ENCODE measurements at regions not wholly inside any gene's neighbourhood (a gene's known extent, or its start where the extent isn't known, plus 50 kb on each side); places are given as distances from the start of the nearest gene placed in this dataset.

- no peak for DNase-seq
Observed at GRCh38 chr15:97045666-97046421, 715.3 kb downstream of the NR2F2 start.

- no peak for DNase-seq
Observed at GRCh38 chr15:97052513-97052912, 722.0 kb downstream of the NR2F2 start.

GRCh38 chr15:97053635-97054034 lies 723.1 kb downstream of the NR2F2 start:
- DNase-seq, result no peak

GRCh38 chr15:97057503-97057902 lies 727.0 kb downstream of the NR2F2 start:
- DNase-seq, result no peak

GRCh38 chr15:97059281-97059680 lies 728.8 kb downstream of the NR2F2 start:
- no peak for DNase-seq

GRCh38 chr15:97061392-97061791 lies 730.9 kb downstream of the NR2F2 start:
- DNase-seq, result no peak

GRCh38 chr15:97071668-97072067 lies 741.2 kb downstream of the NR2F2 start:
- no peak for DNase-seq

- no peak for DNase-seq
Observed at GRCh38 chr15:97072545-97072944, 742.0 kb downstream of the NR2F2 start.

DNA sequence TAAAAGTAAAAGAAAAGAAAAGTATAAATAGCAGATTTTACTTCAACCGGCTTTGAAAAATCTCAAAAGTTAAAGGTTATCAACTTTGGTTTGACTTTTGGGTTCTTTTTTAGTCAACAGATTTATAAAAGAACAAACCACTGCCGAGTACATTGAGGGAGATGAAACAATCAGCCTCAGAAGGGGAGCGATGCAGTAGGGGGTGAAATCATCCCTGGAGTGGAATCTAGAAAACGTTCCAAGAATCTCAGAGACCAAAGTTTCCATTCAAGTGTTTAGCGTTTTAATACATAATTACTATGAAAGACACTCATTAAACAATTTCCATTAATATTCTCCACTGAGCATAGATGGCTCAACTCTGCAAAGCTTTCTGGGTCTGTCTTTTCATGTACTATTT lies 745.5 kb downstream of the NR2F2 start:
- DNase-seq, result no peak

DNA sequence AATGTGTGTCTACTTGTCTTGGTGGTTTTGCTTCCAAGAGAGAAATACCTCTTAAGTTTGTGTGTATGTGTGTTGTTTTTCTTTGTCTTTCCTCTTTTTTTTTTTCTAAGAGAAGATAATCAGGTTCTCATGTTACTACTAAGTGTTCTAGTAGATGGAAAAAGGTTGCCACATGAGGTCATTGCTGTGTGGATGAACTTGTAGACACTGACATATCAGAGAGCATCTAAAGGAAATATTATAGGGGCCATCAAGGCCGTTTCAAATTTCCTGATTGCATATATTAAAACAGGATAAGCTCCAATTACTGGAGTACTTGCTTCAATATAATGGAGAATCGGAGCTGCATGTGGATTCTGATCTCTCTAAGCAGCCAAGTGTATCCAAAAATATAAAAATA lies 747.5 kb downstream of the NR2F2 start:
- DNase-seq, result no peak

DNA sequence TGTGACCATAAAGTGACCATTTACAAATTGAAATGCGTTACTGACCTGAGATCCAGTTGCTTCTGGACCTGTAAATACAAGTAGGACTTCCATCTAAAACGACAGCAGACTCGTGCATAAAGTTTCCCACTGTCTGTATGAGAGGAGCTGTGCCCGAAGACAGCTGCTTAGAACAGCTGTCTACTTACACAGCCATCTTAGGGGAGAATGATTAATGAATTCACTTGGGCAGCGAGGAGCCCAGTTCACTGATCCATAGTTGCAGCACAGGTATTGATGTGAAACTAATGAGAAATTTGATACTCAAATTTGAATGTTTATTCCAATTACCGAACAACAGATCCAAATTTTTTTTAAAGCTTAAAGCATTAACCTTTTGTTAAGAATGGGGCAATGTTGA lies 748.1 kb downstream of the NR2F2 start:
- no peak for DNase-seq

DNA sequence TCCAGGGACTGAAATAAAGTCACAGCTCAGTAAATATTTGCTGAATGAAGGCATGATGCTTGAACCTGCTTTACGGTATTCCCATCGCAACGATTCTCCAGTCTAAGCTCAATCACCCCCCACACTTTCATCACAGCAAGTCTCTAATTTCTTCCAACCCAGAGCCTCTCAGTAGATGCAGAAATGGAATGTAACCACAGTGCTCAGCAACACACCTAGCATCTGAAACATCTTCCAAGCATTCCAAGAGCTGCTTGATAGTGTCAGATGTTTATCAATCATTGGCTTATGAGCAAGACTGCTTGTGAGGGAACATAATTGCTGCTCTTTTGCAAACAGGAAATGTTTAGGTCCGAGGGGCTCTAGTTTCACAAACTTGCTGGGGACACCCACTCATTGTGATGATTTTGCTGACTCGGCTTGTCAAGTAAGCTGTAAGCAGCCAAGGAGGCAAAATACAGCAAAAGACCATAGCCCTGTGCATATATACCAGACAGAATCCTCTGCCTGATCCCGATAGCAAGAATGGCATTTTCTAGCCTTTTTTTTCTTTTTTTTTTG lies 751.2 kb downstream of the NR2F2 start:
- DNase-seq, result no peak

- no peak for DNase-seq
Observed at GRCh38 chr15:97082830-97083229, 752.3 kb downstream of the NR2F2 start.

DNA sequence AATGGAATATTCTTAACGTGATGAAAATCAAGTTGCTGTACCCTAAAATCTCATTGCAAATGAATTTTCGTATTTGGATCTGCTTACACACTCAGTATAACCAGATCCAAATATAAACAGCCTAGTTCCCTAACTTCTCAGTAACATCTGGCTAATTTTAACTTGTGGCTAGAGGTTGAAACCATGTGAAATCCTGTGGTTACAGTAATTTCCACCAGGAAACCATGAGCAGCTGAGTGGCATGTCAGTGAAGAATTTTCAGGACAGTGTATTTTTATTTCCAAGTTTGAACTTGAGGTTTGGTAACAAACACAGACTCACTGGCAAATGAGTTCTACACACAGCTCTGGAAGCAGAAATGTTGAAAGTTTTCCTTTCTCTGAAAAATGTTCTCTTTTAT lies 754.1 kb downstream of the NR2F2 start:
- no peak for DNase-seq

GRCh38 chr15:97085731-97086130 lies 755.2 kb downstream of the NR2F2 start:
- DNase-seq, result no peak

DNA sequence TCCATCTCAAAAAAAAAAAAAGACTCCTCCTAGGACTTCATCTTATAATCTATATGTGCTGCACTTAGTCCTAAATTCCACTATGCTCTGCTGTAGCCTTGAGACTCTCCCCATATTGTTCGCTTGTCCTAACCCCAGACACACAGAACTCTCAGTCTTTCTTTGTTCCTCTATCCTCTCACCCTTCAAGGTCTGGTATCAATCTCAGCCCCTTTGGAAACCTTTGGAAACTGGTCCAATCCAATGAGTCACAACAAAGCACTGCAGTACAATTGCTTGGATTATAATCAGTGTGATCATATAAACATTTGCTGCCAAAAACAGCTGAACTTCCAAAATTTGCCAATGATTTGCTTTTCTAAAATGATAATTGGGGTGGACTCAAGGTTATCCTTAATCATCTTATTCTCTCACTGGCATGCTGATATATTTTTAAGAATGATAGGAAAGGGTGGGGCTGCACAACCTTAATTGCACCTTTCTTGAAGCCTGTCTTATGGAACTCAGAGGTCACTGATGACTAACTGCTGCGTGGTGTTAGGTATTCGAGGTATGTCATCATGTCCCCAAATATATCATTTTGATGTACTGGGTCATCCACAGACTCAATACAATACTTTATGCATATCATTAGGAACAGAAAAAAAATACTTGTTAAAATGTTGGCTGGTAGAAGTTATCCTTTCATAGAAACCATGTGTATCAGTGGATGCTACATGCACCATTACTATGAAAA lies 756.7 kb downstream of the NR2F2 start:
- no peak for DNase-seq

DNA sequence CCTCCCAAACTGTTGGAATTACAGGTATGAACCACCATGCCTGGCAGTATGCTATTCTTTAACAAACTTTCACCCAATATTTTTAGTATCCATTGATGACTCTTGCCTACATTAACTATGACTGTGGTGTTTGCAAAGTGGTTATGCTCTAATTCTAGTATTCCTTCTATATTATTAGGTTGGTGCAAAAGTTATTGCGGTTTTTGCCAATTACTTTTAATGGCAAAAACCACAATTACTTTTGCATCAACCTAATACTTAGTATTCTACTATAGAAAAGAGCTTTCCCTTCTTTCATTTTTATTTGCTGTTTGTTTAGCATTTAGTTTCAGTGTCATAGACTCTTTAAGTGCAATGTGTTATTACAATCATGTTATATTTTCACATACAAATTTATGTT lies 760.6 kb downstream of the NR2F2 start:
- DNase-seq, result no peak

- no peak for DNase-seq
Observed at GRCh38 chr15:97092656-97093055, 762.2 kb downstream of the NR2F2 start.

GRCh38 chr15:97096303-97096835 lies 765.9 kb downstream of the NR2F2 start:
- DNase-seq, result no peak

DNA sequence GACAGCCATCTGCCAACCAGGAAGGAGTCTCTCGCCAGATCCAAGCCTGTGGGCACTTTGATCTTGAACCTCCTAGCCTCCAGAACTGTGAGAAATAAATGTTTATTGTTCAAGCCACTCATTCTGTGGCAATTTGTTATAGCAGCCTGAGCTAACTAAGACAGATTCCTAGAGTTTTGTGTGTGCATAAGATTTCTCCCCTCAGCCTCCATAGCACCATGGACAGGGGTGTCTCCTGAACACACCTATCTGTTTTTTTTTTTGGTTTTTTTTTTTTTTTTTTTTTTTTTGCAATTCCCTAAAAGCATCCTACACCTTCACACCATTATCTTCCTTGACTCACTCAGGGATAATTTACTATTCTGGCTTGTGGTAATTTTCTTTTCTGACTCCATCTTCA lies 768.5 kb downstream of the NR2F2 start:
- no peak for DNase-seq

GRCh38 chr15:97101572-97101971 lies 771.1 kb downstream of the NR2F2 start:
- DNase-seq, result no peak

- DNase-seq, result no peak
Observed at GRCh38 chr15:97114900-97115760, 784.6 kb downstream of the NR2F2 start.

DNA sequence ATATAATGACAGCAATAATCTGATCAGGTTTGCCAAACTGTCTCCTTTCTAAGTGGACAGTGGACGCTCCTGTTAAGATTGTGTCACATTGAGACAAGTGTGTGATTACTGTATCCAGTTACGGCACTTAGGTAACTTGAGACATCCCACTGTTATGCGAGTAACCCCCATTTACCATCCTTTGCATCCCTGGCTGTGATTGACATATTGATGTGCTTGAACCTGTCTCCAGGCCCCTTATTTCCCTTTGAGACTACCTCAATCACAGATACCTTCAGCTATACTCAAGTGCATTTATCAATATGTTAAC lies 785.2 kb downstream of the NR2F2 start:
- no peak for DNase-seq

Measured in stimulated activated naive CD4-positive, alpha-beta T cell (primary cell).